HG02588 (cell line): ENCODE measurements at regions not wholly inside any gene's neighbourhood (a gene's known extent, or its start where the extent isn't known, plus 50 kb on each side); places are given as distances from the start of the nearest gene placed in this dataset.

Experiments used
- ATAC-seq: cut with Tn5 transposase; IDR thresholded peaks from one replicate; pipeline ENCODE4 v1.9.1; 2021; ENCODE audit warnings: mild to moderate bottlenecking, moderate library complexity; ENCODE audit not compliant: unreplicated experiment

DNA sequence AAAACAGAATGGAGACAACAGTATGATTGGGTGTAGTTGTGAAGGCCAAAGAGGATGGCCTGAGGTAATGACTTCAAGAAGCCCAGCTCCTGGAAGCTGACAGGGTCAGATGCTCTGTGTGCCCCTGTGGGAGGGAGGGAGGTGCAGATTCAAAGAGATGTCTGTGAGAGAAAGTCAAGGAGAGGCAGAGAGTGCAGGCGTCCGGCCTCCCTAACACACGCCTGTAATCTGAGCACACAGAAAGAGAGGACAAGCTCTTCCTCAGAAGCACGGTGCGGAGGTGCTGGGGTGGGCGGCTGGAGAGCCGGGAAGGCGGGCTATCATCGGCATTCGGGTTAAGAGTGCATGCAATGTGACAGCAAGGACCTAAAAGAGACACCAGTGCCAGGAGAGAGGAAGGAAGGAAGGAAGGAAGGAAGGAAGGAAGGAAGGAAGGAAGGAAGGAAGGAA, 238.2 kb upstream of the HES1 start:
- ATAC-seq = no peak

DNA sequence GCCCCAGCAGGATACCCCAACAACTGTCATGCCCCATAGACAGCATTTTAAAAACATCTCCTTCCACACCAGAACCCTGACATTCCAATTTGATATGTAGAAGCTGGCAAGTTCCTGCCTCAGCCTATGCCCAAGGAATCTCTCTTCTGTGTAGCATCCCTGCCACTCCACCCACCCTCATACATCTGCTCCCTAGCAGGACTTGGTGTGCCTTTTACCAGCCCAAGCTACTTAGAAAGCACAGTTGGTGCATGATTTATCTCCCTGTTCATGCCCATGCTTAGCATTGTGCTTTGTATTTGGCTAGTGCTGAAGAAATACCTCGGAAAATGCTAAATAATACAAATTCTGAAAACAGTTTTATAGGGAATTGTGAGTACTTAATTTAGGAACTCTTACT, 236.9 kb upstream of the HES1 start:
- ATAC-seq = no peak

DNA sequence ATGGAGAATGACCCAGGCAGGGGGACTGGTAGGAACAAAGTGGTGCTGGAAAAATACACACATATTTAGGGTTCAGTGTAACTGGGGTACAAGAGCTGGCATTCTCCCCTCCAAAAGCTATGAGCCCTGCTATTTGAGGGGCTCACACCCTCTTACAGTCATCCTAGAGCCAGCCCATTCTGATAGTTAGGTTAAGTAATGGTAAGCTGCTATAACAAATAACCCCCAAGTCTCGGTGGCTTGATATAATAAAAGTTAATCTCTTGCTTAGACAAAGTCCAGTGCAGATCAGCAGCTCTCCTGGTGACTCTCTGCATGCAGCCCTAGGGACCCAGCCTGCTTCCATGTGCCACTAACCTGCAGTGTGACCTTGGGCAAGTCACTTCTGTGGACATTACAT, 234.9 kb upstream of the HES1 start:
- ATAC-seq = no peak

DNA sequence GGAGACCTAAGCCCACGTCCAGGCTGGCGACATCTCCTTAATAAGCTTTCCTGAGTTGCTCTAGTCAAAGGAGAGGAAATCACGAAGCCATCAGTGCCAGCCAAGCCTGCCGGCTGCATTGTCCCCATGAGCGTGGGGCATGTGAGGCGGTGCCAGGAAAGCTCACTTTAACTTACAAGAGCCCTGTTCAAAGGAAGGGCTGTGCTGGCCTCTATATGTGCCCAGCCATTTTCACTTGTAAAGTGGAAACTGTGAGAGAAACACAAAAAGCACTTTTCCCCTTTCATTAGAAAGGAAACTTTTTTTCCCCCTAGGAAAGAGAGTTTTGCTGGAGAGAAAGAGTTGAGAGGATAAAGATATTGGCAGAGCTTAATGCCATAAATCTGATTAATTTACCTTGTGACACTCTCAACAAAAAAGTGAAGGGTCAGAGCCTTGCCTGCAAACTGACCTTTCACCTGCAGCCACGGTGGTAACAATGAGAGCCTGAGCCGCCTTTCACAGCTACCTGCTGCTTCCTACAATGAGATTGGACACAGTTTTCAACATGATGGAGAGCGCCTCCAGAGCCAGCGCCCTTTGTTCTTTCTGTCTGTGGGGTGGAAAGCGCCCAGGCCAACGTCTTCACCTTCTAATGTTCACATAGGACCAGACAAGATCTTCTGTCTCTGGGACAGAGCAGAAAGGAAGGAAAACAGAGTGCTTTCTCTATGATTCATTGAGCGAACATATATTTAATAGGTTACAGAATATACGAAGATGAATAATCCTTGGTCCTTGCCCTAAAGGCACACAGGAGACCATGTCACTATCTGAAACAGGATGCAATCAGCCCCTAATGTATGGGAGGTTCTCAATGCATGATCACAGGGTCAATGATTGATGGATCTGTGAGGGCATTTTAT, 233.1 kb upstream of the HES1 start:
- ATAC-seq = no peak

DNA sequence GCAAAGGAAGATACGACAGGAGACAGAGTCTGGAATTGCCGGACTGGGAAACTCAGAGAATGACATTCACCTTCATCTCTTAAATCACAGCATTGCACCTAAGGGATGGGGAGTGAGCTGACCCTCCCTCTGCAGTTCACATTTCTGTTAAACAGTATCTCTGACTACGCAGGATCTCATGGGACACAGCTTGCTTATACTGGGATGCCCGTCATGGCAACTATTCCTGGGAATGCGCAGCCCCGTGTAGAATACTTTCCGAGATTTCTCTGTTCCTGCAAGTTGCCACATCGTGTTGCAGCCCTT, 232.5 kb upstream of the HES1 start:
- ATAC-seq = no peak

DNA sequence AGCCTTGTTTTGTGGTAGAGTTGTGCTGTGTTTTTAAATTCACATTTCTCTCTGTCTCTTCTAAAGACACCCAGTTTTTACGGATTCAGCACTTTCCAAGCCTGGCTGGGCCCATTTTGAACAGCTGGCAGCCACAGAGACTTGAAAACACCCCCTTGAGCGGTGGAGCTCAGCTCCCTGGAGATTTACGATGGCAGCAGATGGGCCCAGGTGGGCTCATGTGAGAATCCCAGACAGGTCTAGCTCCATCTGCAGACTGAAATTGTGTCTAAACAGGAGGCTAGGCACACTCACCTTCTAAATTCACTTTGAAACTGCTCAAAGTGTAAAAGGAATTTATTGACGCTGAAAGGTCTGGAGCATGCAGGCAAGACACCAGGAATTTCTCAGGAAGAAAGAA, 232.0 kb upstream of the HES1 start:
- ATAC-seq = no peak

DNA sequence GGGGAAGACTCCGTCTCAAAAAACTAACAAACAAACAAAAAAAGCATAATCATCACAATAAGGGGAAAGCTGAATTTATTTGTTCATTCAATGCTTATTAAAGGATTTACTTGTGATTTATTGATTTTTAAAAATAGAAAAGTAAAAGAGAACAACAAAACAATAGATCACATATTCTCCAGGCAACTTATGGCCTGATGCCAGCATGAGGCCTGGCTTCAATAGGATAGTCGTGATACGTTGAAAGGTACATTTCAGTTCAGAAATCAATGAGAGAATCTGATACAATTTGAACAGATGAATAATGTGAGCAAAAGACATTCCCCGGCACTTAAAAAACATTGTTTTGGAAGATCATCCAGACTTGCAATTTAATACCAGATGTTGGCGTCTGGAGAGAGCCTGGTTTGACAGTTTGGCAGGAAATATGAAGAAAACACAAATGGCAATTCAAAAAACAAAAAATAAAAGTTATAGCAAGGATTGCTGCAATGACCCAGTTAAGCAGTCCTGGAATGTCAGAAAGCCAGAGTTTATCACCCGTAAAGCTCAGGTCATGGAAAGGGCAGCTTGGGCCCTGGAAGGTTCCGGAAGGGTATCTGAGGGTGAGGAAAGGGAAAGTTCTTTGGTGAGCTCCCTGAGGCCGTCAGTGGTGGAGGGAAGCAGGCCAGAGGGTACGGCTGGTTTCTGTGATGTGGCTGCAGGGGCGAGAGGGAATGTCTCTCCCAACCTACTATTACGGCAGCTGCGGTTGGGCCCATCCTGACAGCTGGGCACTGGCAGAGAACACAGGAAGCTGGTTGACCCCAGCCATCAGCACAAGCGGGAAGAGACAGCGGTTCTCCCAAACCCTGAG, 230.2 kb upstream of the HES1 start:
- no peak for ATAC-seq

DNA sequence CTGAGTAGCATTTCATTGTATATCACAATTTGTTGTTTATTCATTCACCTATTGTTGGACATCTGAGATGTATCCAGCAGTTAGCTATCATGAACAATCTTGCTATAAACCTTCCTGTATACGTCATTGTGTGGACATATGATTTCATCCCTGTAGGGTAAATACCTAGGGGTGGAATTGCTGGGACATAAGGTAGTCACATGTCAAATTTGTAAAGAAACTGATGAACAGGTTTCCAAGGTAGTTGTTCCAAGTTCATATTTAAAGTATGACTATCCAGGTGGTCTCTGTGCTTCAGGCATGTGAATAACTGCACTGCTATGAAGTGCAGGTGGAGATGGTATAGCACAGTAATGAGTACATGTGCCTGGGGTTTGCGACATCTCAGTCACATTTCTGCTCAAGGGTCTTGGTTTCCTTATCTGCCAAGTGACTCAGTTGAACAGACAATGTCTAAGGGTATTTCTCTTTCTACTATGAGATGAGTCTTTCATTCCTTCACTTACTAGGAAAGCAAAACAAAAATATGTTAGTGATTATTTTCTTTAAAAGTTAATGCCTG, 229.0 kb upstream of the HES1 start:
- no peak for ATAC-seq

DNA sequence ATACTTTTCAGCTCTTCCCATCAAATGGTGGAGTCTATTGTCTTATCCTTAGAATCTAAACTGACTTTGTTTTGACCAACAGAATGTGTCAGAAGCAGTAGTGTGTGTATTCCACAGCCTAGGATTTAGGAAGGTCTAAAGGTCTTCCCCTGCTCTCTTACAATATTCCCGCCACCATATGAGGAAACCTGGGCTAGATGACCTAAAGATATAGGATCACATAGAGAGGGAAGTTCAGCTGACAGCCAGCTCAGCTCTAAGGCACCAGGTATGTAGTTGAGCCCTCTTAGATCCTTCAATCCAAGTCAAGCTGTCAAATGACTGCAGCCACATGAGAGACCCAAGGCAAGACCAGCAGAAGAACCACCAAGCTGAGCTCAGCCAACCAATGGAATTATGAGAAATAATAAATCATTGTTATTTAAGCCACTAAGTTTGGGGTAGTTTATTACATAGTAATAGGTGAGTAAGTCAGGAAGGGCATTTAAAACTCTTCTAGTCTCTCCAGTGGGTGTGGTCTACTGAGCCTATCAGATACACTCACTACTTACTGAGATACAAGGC, 227.7 kb upstream of the HES1 start:
- ATAC-seq = no peak

DNA sequence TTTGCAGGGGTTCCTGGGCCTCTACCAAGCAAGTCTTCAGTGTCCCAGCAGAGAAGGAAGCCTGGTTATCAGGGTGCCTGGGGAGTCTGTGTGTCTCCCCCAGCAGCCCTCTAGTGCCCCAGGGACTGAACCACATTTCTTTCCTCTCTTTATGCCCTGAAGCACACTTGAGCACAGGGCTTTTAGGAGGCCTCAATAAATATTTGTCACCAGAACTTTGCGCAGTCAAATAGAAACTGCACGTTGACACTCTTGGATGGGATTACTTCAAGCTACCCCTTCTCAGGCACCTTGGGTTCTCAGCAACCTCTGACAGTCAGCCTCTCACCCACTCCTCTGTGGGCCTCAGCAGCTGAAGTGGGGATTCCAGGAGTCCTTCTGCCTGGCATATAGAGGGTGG, 226.6 kb upstream of the HES1 start:
- ATAC-seq = peak; percentile 55

DNA sequence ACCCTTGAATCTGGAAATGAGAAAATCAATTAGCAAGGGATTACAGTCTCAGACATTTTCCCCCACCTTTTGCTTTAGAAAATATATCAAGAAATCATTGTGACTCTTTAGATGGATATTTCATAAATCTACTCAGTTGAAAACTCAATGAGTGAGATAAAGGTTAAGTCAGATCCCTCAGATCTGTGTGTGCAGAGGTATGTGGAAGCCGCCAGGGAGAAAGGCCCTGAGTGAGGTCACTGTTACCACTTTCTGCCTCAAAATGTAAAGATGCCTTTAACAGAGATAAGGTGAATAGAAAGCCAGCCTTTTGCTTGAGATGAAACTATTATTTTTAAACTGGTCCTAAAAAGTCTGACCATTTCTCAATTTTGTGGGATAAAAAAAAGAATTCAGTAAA, 225.6 kb upstream of the HES1 start:
- ATAC-seq = no peak

DNA sequence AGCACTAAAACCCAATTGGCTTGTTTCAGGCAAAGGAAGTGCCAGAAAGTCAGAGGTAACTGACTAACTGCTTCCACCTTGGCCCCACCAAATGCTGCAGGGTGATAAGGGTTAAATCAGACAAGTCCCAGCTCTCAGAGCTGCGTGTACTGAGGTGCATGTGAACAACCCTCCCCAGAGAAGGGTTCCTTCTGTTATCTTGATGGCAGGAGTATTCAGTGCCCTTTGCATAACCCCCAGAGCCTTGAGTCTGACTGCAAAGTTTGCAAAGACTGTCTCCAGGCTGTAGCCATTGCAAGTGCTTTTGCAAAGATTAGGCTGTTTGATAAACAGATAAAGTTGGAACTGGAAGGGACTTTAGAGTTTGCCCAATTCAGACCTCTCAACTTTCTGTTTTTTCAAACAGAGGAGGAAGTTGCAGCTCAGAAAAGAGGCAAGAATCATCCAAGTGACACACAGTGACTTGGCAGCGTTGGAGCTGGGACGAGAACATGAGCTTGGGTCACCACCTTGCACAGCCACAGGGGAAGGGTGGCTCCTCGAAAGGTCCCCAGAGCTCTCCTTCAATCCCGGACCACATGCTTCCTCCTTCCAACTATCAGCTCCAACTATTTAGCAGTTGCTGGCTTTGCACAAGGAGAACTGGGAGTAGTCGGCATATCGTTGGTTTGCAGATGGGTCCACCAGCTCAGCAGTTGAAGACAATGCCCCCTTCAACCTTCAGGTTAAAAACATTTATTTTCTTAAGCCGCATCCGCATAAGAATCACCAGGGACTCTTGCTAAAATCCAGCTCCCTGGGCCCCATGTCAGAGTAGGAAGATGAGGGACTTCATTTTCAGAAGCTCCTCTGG, 224.8 kb upstream of the HES1 start:
- no peak for ATAC-seq

DNA sequence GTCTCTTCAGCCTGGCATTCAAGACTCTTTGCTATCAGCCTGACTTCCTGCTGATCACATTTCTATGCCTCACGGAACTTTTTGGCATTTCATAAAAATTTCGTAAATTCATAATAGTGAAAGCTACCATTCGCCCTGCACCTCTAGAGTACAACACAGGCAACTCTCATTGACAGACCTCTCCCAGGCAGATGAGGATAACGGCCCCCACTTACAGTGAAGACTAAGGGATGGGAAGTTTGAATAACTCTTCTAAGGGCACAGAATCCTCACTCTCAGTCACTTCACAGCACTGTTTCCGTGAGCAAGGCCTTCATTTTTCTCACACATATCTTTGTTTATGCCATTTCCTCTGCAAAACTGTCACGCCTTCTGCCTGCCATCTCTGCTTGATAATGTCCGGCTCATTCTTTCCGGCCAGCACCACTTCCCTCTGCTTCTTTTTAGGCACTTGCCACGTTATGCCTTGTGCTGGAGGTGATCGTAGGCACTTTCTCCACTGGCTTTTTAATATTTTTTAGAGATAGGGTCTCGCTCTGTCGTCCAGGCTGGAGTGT, 224.1 kb upstream of the HES1 start:
- ATAC-seq = no peak

DNA sequence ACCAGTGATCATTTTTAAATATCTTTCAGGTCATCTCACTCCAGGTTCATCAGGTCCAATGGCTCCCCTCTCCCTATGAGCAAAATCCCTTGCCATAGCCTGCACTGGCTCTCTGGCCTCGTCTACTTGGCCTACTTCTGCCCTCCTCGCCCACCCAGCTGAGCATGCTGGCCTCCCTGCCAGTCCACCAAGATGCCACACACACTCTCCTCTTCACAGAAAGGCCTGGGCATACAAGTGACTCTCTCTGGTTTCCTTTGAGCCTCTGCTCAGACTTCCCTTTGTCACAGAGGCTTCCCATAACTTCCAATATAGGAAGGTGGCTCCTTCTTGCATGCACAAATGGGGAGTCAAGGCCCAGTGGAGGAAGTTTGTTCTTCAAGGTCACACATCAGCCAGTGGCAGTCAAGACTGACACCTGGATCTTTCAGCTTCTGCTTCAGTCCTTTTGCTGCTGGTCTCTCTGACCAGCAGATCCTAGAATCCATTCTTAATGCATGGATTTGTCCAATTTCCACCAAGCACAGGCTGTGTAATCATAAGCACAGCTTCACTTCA, 223.2 kb upstream of the HES1 start:
- no peak for ATAC-seq

DNA sequence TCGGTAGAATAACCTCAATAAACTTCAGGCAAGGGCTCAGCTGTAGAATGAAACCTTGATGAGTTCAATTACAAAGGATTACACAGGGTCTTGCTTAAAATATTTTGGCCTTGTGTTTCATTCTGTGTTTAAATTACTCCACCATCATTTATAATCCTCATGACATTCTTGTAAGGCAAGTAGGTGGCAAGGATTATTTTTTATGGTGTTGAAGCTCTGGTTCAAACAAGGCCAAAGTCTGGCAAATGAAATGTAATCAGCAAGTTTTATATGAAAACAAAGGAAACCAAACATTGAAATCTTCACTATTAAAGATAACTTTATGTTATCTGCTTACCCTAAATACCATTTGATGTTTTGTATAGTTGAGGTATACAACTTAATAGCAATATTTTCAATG, 221.3 kb upstream of the HES1 start:
- ATAC-seq = no peak

DNA sequence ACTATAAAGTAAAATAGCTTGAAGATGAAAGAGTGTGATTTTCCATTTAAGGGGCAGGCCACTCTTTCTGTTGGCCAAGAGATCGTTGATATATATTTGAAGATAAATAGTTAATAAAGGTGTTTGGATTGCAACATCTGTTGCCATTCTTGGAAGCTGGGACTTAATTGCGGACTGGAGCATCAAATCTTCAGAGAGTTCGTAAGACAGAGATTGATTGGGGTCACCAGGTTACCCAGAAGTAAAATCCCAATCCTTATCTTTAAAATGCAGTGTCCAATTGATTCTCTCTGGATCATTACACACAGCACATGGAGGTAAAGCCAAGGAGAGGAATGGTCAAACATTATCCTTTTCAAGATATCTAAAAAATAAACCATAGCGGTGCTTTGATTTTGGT, 220.8 kb upstream of the HES1 start:
- ATAC-seq = no peak

DNA sequence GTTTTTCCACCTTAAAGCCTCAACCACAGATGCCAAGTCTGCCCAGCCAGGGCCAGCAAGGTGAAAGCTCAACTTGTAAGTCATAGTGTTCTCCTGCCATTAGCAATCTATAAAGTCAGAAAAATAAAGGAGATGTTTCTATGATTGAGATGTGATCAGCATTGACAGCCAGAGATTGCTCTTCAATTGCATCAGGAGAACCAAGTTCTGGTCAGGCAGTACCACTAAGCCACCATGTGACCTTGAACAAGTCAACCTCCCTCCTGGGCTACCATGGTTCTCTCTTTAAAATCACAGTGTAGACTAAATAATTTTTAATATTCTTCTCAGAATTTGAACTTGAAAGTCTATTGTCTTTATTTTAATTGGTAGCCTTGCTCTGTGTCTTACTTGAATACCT, 220.3 kb upstream of the HES1 start:
- no peak for ATAC-seq

DNA sequence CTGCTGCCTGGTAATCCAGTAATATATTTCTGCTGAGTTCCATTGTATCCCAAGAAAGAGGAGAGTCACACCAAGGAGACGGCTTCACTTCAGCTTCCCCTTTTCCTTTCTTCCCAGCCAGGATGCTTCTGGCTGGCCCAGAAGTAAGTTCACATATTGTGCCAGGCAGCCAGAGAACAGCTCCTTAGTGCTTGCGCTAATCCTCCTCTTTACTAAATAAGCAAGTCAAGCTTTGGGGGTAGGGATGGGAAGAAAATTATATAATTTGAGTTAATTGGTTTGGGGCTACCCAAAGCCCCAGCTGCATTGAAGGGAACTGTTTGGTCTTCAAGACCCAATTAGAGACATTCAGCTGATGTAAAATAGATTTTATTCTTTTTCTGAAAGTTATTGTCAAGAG, 218.8 kb upstream of the HES1 start:
- ATAC-seq = no peak

DNA sequence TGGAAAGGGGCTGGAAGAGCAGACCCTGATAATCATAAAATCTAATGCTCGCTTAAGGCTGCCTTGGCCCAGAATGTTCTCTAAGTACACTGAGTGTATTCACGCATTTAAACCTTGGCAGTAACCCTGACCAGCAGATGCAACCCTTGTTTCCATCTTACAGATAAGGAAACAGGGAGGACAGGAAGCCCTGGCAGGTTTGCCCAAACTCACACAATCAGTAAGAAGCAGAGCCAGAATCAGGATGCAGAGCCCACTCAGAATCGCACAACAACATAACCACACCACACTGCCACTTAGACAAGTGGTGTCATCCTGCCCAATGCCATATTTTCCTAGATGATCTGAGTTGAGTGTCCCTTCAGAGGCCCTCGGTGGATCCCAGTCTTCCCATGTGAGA, 214.5 kb upstream of the HES1 start:
- no peak for ATAC-seq
